DMS114 treated with DMSO at 0.1 percent for 48 hours (cell line): ENCODE measurements at regions not wholly inside any gene's neighbourhood (a gene's known extent, or its start where the extent isn't known, plus 50 kb on each side); places are given as distances from the start of the nearest gene placed in this dataset.
A peak's percentile ranks its signal among the peaks of the same experiment; 100 is the strongest.
"Not testable (repeated sequence)": the region's sequence is repeated elsewhere in the genome, so short reads cannot be mapped to it uniquely, and the experiment has no call there.

Experiments
- DNase-seq: peaks from one replicate; lab custom pipeline; 2025; ENCODE audit not compliant: unreplicated experiment; lab: John Stamatoyannopoulos, UW

DNA sequence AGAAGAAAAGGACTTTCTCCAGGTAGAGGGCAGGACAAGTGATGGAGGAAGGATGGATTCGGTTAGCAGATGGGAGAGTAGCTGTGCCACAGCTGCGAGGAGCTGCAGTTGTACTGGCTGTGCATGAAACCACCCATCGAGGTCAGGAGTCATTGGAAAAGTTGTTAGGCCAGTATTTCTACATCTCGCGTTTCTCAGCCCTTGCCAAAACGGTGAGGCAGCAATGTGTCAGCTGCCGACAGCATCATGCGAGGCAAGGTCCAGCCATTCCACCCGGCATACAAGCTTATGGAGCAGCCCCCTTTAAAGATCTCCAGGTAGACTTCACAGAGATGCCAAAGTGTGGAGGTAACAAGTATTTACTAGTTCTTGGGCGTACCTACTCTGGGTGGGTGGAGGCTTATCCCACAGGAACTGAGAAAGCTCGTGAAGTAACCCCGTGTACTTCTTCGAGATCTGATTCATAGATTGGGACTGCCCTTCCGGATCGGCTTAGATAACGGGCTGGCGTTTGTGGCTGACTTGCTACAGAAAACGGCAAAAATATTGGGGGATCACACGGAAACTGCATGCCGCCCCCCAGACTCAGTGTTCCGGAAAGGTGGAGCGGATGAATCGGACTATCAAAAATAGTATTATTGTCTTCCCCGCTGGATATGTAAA lies 105.0 kb upstream of the HMX1 start:
- DNase-seq, result not testable (repeated sequence)

DNA sequence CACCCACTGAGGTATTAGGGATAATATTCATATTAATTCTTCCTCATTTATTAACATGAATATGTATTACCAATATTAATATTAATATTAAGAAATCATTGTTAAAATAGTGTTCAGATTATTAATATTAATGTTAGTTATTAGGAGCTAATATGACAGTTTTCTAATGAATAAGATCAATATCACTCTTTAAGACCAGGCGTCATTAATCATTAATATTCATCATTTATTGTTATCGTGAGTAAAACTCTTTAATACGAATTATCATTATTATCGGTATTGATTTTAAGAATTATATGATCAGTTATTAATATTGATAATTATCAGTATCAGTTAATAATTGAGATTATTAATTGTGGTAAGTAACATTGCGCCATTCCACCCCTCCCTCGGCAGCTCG lies 101.0 kb upstream of the HMX1 start:
- DNase-seq, result not testable (repeated sequence)

- not testable (repeated sequence) for DNase-seq
Observed at GRCh38 chr4:8965896-8966295, 94.3 kb upstream of the HMX1 start.

DNA sequence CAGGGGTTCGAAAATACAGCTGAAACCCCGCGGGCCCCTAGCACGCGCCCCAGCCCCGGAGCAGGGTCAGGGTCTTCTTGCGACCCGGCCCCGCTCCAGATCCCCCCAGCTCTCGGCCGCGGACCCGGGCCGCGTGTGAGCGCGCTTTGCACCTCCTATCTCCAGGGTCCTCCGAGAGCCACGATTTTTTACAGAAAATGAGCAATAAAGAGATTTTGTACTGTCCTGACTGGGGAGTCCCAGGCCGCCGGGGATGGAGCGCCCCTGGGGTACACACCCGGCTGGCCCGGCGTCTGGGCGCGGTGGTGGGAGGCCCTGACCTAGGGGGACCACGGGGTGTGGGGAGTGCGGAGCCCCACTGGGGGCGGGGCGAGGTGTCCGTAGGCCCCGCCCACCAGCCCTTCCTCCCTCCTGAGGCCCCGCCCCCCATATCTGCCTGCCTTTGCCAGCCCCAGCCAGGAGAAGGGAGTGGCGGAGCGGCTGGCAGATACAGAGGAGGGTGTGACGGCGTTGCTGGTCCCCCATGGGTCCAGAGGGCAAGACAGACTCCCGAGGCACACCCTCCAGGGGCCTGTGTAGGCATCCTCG lies 92.7 kb upstream of the HMX1 start:
- DNase-seq, result not testable (repeated sequence)

GRCh38 chr4:8963533-8963932 lies 91.9 kb upstream of the HMX1 start:
- not testable (repeated sequence) for DNase-seq

GRCh38 chr4:8961343-8961742 lies 89.7 kb upstream of the HMX1 start:
- peak; percentile 11 for DNase-seq

DNA sequence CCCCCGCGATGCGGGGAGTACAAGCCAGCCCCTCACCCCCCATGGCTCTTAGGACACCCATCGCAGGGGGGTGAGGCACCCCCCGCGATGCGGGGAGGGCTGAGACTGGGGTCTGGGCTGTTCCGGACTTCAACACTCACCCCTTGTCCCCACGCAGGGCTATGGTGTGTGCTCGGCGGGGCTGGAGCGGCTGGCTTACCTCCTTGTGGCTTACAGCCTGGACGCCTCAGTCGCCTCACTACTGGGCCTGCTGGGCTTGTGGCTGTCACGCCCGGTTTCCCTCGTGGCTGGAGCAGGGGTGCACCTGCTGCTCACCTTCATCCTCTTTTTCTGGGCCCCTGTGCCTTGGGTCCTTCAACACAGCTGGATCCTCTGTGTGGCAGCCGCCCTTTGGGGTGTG lies 87.8 kb upstream of the HMX1 start:
- not testable (repeated sequence) for DNase-seq

GRCh38 chr4:8954001-8954400 lies 82.4 kb upstream of the HMX1 start:
- DNase-seq, result not testable (repeated sequence)

DNA sequence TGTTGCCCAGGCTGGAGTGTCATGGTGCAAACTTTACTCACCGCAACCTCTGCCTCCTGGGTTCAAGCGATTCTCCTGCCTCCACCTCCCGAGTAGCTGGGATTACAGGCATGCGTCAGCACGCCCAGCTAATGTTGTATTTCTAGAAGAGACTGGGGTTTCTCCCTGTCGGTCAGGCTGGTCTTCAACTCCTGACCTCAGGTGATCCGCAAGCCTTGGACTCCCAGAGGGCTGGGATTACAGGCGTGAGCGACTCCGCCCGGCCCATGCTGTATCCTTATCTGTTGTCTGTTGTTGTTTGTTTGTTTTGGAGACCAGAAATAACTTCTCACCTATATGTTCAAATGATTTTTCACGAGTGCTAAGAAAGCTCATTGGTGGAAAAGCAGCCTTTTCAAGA lies 81.2 kb upstream of the HMX1 start:
- not testable (repeated sequence) for DNase-seq

- DNase-seq, result not testable (repeated sequence)
Observed at GRCh38 chr4:8952109-8952508, 80.5 kb upstream of the HMX1 start.

- DNase-seq, result not testable (repeated sequence)
Observed at GRCh38 chr4:8945506-8945905, 73.9 kb upstream of the HMX1 start.

- DNase-seq, result not testable (repeated sequence)
Observed at GRCh38 chr4:8943367-8943766, 71.7 kb upstream of the HMX1 start.

- DNase-seq, result not testable (repeated sequence)
Observed at GRCh38 chr4:8942088-8942487, 70.4 kb upstream of the HMX1 start.

DNA sequence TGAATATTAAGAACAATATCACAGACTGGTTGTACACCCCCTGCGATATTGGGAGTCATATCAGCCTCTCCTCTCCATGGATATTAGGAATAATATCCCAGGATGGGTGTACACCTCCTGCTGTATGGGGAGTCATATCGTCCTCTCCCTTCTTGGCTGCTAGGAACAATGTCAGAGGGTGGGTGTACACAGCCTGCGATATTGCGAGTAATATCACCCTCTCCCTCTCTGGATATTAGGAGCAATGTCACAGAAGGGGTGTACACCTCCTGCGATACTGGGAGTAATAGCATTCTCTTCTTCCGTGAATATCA lies 69.8 kb upstream of the HMX1 start:
- DNase-seq, result not testable (repeated sequence)

GRCh38 chr4:8940792-8941491 lies 69.3 kb upstream of the HMX1 start:
- DNase-seq, result no peak

DNA sequence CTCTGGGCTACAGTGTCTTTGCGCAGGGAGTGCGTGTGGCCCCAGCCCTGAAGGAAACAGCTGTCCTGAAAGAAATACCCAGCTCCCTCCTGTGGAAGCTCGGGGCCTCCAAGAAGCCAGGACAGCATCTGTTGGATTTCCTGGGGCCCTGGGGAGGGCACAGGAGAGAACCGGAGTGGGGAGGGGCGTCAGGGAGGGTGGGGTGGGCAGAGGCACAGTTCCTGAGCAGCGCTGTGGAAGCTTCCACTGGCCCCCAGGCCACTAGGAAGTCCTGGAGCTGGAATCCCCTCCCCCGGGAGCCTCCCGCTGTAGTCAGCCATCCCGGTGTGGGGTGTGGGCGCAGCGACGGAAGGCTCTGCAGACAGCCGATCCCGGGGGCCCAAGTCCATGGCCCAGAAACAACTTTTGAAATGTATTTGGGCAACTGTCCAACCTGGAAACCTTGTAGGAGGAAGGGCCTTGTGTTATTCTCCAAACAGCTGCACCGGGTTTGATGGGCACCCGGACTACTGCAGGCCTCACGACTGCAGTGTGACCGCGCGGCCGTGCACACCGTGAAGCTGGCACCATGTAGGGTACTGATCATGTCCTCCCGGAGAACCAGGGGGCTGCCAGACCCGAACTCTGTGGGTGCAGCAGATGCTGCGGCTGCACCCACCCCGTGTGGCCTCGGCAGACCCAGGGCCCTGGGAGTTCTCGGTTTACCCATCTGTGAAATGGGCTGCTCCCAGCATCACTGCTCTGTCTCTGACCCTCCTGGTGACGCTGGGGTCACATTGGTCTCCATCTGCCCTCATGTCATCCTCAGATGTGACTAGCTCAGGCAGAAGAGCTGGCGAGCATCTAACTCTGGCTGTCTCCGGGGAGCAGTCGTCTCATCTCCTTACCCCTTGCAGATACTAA lies 68.5 kb upstream of the HMX1 start:
- no peak for DNase-seq

DNA sequence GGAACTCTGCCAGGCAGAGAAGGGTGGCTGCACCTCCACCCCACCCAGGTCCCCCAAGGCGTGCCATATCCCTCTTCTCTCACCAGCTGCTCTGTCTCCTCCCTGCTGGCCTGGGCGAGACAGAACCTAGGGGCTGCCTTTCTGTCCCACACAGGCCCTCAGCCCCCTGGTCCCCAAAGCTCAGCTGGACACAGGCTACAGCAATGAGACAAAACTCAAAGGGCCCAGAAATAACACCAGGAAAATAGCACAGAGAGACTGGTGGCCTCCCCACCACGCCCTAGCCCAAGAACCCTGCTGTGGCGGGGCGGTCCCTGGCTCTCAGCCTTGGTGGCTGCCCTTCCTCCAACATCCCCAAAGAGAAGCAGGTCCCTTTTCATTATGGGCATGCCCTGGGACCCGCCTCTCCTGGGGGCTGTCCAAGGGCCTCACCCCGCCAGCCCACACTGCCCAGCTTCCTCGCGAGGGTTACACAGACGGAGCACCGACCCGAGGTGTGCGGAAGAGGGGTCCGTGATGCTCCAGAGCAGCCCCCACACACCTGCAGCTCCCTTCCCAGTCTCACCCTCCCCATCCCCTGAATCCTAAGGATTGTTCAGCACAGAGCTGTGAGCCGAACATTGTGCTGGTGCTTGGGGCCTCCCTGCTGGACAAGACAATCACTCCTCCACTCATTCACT lies 67.7 kb upstream of the HMX1 start:
- no peak for DNase-seq

- no peak for DNase-seq
Observed at GRCh38 chr4:8938623-8939022, 67.0 kb upstream of the HMX1 start.

DNA sequence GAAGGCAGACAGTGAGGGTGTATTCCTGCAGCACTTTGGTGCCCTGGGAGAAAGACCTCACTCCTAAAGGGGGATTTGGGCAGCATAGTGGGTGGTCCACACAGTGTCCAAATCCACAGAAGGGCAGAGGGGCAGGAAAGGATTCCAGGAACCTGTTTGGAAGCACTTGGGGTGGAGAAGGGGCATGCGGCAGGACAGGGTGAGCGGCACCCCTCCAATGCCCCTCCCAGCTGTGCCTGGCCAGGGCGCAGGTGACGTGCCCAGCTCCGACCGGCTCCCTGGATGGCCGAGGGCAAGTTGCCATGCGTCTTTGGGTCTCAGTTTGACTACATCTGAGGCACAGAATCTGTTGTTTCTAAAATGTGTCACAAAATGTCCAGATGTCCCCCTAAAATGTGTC lies 66.5 kb upstream of the HMX1 start:
- no peak for DNase-seq

- DNase-seq, result no peak
Observed at GRCh38 chr4:8932884-8933283, 61.2 kb upstream of the HMX1 start.

- DNase-seq, result no peak
Observed at GRCh38 chr4:8928074-8928473, 56.4 kb upstream of the HMX1 start.
